GM18508 (cell line): ENCODE measurements at regions not wholly inside any gene's neighbourhood (a gene's known extent, or its start where the extent isn't known, plus 50 kb on each side); places are given as distances from the start of the nearest gene placed in this dataset.

Experiments
- ATAC-seq: cut with Tn5 transposase; IDR thresholded peaks from one replicate; pipeline ENCODE4 v1.9.1; 2021; ENCODE audit warnings: moderate number of reproducible peaks; ENCODE audit not compliant: insufficient read depth, unreplicated experiment

- no peak for ATAC-seq
Measured at GRCh38 chr22:47373648-47374272, 611.3 kb downstream of the TBC1D22A start.

DNA sequence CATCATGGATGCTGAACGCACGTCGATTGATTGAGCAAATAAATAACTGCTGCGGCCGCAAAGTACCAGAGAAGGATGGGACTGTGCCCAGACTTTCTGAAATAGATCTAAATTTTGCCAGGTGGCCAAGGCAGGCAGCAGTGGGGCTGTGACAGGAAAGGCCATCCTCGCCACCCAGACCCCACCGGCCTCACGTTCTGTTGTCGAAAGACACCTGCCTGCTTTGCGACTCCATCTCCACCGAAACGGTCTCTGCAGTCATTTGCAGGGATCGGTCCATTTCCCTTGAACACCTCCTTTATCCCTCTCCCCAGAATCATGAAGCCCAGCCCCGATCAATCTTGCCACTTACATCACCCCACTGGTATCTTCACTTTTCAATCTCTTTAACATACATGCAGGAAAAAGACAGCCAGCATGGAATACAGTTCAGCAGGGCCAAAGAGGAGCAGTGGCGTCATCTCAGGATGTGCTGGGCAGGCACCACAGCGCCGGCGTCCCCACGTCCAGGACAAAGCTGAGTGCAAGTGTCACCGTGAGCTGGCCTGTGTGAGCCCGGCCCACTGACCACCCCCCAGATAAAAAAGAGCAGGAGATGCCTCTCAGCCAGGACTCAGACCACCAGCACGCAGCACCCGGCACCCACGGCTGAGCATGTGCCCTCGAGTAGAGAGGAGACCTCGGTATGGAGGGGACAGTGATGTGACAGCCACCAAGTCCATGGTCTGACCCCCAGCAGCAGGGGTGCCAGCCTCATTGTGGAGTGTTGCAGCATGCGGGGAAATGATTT is 610.3 kb downstream of the TBC1D22A start:
- ATAC-seq: no peak

DNA sequence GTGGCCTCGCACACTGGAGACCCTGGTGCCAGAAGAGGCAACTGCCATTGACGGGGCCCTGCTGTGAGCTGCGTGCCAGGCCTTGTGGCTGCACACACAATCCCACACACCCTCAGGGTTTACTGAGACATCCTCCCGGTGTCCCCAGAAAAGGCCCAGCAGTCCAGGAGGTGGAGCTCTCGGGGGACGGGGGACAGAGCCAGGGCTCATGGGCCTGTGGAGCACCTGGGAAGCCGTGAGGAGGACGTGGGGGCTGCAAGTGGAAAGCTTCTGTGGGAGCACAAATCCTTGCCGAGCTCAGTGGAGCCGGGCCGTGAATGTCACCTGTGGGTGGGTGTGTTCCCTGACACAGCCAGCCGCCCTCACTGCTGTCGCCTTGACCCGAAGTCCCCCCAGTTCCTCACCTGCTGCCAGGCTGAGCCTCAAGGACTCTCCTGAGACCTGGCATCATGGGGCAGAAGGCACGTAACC is 609.7 kb downstream of the TBC1D22A start:
- no peak for ATAC-seq

DNA sequence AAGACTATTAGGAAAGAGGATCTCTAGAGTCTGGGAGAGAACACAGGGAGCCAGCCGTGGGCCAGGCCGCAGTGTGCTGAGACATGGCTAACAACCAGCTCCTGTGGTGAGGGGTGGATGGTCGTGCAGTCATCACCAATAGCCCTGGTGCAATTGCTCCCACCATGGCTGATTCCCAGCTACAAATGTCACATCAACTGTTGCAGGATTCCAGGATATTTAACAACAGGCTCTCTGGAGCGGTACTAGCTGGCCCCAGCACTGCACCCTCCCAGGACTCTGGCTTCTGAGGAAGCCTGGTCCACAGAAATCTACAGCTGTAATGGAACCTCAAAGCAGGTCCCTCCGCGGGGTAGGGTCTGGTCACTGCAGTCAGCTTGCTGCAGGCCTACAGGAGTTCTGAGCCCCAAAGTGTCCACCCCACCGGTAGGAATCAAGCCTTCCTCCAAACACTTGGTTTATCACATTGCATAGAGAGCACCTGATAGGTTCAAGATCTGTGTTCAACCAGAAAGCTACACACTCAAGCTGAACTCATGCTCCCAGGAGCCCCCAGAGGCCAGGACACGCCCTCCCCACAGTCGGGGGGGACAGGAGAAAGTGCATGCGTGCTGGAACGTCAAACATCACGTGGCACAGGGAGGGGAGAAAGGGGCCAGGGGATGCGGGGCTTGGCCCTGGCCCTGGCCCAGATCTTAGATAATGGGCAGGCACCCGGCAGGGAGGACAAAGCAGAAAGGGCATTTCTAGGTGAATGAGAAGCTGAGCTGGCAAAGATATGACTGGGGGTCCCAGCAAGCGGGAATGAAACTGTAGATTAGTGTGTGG is 609.0 kb downstream of the TBC1D22A start:
- no peak for ATAC-seq

DNA sequence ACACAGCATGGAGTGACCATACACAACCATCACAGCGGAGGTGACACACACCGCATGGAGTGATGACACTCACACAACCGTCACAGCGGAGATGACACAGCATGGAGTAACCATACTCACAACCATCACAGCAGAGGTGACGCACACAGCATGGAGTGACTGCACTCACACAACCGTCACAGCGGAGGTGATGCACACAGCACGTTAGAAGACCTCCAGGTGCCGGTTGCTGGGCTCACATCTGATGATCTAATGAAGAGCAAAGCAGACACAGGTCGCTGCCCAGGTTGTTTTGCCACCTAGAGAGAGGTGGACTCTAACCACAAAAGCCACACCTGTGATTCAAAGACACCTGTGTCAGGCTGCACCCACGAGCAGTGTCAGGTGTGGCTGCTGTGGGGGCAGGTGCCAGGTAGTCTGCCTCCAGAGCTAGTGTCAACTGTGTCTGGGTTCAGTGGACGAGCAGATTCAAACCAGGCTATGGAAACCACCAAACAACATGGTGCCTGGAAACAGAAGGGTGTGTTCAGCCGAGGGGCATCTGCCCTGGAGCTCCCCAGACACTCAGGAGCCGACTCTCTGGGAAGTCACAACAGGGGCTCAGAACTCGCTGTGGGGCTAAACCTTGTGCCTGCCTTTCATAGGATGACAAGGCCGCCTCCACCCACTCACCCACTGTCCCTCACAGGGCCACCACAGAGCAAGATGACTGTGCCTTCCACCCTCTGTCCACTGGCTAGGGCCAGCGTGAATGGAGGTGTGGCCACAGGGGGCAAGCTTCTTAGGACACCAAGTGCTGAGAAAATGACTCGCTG is 608.2 kb downstream of the TBC1D22A start:
- no peak for ATAC-seq

- ATAC-seq: no peak
Measured at GRCh38 chr22:47369431-47370015, 607.1 kb downstream of the TBC1D22A start.

- no peak for ATAC-seq
Measured at GRCh38 chr22:47369020-47369419, 606.6 kb downstream of the TBC1D22A start.

GRCh38 chr22:47367993-47368945 is 605.8 kb downstream of the TBC1D22A start:
- no peak for ATAC-seq

GRCh38 chr22:47367107-47367690 is 604.7 kb downstream of the TBC1D22A start:
- no peak for ATAC-seq

DNA sequence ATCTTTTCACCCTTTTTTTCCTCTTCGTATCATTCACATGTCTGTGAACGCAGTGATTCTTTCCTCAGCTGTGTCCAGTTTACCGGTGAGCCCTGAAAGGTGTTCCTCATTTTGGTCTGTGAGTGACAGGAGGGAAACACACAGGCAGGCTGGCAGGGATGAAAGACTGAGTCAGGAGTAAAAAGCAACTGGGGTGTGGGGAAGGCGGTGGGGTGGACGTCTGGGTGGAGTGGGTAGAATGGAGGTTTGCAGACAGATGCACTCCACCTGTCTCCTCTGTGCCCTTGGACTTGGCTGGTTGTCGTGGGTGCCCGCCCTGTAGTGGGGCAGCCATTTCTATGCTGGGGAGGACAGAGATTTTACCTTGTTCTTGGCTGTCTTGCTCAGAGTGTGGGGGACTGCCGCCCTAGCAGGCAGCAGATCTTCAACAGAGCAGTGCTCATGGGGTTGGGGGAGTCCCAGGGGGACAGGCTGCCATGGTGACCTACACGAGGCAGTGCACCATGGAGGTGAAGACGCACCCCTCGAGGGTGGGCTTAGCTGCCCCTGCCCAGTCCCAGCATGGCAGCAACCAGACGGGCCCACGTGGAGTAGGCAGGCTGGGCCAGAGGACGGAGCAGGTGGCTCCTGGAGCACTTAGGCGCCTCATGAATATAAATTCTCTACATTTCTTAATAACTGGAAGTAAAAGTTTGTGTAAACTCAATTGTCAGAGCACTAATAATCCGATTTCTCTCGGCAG is 603.7 kb downstream of the TBC1D22A start:
- no peak for ATAC-seq

GRCh38 chr22:47361247-47361646 is 598.8 kb downstream of the TBC1D22A start:
- ATAC-seq: no peak

DNA sequence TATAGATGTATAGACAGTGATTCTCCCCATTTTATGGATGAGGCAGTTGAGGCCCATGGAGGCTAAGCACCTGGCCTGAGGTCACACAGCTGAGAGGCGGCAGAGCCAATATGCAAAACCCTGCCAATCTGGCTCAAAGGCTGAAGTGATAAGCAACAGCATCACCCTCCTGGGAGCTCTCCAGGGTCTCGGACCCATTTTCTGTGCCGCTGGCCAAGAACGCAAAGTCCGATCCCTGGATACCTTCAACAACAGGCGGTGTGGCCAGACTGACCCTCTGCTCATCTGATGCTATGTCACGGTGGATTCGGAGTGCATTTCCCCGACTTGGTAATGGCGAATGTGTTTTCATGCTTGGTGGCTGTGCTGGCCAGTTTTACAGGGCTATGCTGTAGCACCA is 595.0 kb downstream of the TBC1D22A start:
- ATAC-seq: no peak

GRCh38 chr22:47357086-47357485 is 594.6 kb downstream of the TBC1D22A start:
- ATAC-seq: no peak

DNA sequence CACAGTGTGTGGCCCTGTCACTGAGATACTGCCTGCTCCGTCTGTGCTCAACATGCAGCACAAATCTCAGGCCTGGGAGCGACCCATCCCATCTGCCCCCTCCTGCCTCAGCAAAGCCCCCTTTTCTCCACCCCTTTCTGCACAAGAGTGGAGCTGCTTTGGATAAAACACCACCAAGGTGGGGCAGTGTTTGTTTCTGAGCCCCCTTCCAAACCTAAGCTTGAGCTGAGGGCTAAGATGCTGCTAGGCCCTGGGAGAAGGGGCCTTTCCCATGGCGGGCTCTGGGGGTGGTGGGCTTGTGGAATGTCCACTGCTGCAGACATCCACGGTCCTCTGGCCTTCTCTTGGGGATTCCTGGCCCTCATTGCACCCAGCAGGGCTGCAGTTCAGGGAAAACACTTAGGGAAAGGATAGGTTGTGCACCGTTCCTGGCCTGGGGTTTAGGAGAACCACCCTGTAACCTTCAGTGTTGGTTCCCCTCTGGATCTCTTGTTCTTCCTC is 594.1 kb downstream of the TBC1D22A start:
- ATAC-seq: no peak

DNA sequence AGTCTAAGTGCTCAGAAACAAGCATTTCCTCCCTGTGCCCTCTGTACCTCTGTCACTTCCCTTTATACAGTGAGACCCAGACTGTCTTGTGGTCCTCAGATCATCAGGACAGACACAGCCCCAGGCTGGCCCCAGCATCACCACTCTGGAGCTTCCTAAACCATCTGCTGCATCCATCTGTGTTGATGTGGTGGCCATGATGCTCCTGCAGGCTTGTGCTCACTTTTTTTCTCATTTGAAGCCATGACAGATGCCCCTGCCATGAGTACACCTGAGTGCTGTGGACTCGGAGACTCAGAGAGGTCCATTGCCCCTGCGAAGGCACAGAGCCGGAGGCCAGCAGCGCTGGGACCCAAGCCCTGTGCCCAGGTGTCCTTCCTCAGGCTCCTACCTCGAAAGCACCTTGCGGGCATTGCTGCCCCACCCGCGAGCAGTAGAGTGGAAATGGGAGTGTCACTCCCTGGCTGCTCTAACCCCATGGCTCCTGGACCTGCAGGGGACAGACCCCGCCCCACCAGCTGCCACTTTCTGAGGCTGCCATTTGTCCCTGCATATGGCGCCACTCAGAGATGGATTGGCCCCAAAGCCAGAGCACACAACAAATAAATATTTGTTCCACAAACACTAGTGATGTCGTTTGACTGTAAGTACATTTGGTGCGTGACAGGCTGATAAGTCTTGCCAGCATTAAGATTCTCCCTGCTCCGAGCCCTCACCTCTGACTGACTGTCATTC is 593.5 kb downstream of the TBC1D22A start:
- ATAC-seq: no peak

DNA sequence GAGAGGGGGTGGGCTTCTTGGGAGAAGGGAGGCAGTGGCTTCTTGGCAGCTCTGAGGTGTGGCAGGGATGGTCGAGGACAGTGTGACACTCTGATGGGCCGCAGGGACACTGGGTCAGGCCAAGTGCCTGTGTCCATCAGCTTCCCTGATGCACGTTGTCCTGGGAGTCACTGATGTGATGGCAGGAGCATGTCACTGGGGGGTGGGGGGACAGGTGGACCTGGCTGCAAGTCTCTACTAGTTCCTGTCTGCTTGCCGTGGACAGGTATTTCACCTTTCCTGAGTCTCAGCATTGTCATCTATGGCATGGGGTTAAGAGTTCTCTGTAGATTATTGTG is 592.9 kb downstream of the TBC1D22A start:
- ATAC-seq: no peak
